CD4-positive, alpha-beta T cell treated with Interleukin-2 at 100 ng/mL for 4 hours (primary cell): ENCODE measurements at regions not wholly inside any gene's neighbourhood (a gene's known extent, or its start where the extent isn't known, plus 50 kb on each side); places are given as distances from the start of the nearest gene placed in this dataset.
"Not testable (repeated sequence)": the region's sequence is repeated elsewhere in the genome, so short reads cannot be mapped to it uniquely, and the experiment has no call there.

ENCODE experiments used
- DNase-seq: peaks from one replicate; pipeline ENCODE4 v3.0.0-alpha.2; 2020; ENCODE audit warnings: low spot score

GRCh38 chr14:39576258-39576657 is 144.0 kb upstream of the FBXO33 start:
- no peak for DNase-seq

DNA sequence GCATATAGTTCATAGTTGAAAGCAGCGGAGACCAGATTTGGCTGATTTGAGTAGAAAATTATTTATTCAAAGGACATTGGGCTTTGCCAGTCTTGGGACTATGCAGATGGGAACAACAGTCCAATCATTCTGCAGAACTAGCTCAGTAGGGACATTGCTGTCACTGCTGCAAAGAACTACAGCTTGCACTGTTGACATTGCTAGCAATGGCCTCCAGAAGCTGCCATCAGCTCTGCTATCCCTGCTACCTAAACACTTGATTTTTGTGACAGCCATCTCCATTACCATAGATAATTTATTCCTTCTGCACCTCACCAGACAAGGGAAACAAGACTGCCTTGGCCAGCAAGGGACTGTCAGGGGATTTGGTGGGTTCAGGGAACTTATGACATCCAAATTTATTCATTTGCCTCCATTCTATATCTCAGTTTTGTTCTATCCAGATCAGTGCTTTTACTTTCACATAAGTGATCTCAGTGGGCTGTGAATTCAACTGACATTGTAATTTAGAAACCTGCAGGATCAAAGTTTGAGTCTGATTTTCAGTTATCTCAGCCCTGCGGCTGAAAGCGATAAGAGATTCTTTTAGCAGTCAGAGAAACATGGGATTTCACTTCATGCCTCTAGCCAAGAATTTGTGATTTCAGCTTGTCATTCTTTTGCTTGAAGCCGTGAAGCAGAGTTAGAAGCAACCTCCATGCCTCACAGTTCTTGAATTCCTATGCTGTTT is 136.7 kb upstream of the FBXO33 start:
- no peak for DNase-seq

DNA sequence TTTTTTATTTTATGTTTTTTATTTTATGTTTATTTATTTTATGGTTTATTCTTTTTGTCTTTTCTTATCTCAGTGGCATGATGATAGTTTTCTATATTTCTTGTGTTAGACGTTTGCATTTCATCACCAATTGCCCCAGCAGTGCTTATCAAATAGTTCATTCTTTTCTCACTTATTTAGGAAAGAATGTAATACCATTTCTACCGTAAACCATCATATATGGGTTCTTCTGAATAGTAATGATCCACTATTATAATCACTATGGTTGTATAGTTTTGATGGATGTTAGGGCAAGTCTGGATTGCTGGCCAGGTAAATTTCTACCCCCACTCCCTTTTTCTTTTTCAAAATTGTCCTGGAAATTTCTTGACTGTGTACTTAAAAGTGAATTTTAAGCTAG is 134.6 kb upstream of the FBXO33 start:
- DNase-seq, result no peak

DNA sequence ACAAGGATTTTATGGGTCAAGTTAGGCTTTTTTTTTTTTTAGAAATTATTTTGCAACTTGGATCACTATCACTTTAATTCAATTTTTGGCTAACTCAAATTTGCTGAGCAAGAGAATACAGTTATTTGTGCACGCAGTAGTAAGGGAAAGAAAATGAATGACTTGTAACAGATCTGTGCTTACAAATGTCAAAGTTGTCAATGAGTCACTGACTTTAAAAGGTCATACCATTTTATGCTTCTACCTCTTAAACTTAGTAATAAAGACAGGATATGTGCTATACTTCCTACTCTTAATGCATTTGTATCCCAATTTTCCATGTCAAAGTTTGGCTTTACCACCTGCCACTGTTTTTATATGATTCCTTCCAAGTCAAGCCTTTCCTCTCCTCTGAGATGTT is 131.1 kb upstream of the FBXO33 start:
- no peak for DNase-seq

- no peak for DNase-seq
Measured at GRCh38 chr14:39562175-39562574, 129.9 kb upstream of the FBXO33 start.

- no peak for DNase-seq
Measured at GRCh38 chr14:39558525-39558924, 126.3 kb upstream of the FBXO33 start.

GRCh38 chr14:39555749-39556148 is 123.5 kb upstream of the FBXO33 start:
- no peak for DNase-seq

GRCh38 chr14:39554576-39554975 is 122.3 kb upstream of the FBXO33 start:
- no peak for DNase-seq

DNA sequence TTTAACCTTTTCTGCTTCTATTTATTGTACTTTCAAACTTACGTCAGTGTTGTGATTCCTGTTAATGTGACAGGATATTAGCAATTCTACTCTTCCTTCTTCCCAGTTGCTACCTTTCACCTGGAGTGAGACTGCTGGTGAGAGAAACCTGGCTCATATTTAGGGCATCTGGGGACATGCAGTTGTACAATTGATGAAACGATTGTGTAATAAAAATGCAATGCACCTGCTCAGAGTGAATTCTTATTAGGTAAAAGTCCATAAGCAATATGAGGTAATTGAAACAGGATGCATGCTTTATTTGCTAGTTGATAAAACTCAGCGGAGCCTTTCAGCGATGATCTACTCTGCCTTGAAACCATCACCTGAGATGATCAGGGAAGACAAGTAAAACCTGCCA is 116.1 kb upstream of the FBXO33 start:
- DNase-seq, result no peak

GRCh38 chr14:39547845-39548244 is 115.6 kb upstream of the FBXO33 start:
- DNase-seq, result no peak

DNA sequence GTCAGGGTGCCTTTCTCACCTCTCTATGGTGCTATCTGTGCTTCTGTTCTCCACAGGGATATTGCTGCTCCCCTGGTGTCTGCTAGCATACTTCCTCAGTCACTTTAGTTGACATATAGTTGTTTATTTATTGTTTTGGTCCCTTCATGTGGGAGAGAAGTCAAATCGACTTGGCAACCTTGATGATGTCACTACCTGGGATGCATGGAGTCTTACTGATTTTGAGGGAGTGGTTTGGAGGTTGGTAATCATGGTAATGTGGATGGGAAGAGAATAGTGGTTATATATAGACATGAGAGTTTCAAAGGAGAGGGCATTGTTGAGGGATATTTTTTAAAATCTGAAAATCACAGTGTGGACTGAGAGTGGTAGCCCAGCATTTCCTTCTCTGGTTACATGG is 73.6 kb upstream of the FBXO33 start:
- DNase-seq, result no peak

GRCh38 chr14:39500253-39500652 is 68.0 kb upstream of the FBXO33 start:
- DNase-seq, result no peak

GRCh38 chr14:39499514-39499913 is 67.3 kb upstream of the FBXO33 start:
- DNase-seq, result no peak

DNA sequence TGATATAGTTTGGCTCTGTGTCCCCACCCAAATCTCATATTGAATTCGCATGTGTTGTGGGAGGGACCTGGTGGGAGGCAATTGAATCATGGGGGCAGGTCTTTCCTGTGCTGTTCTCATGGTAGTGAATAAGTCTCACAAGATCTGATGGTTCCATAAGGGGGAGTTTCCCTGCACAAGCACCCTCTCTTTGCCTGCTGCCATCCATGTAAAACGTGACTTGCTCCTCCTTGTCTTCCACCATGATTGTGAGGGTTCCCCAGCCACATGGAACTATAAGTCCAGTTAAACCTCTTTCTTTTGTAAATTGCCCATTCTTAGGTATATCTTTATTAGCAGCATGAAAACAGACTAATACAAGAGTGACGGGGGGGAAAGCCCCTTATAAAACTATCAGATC is 65.4 kb upstream of the FBXO33 start:
- not testable (repeated sequence) for DNase-seq

GRCh38 chr14:39492267-39492666 is 60.0 kb upstream of the FBXO33 start:
- DNase-seq, result no peak

GRCh38 chr14:39491134-39491571 is 58.9 kb upstream of the FBXO33 start:
- DNase-seq, result peak; percentile 49

- no peak for DNase-seq
Measured at GRCh38 chr14:39488600-39488999, 56.4 kb upstream of the FBXO33 start.

- DNase-seq, result no peak
Measured at GRCh38 chr14:39483682-39484081, 51.4 kb upstream of the FBXO33 start.
